Fibroblast of gingiva (primary cell): ENCODE measurements at regions not wholly inside any gene's neighbourhood (a gene's known extent, or its start where the extent isn't known, plus 50 kb on each side); places are given as distances from the start of the nearest gene placed in this dataset.

ENCODE experiments used
- DNase-seq: peaks from one replicate; pipeline ENCODE4 v3.0.0-alpha.2; 2011; ENCODE audit warnings: low read depth

GRCh38 chr9:27750566-27750965 lies 177.3 kb upstream of the C9orf72 start:
- no peak for DNase-seq

- no peak for DNase-seq
These were observed 178.8 kb upstream of the C9orf72 start for GRCh38 chr9:27752069-27752468.

GRCh38 chr9:27755846-27756245 lies 182.6 kb upstream of the C9orf72 start:
- no peak for DNase-seq

- no peak for DNase-seq
These were observed 183.1 kb upstream of the C9orf72 start for GRCh38 chr9:27756418-27756817.

- DNase-seq: no peak
These were observed 190.6 kb upstream of the C9orf72 start for GRCh38 chr9:27763831-27764230.

- no peak for DNase-seq
These were observed 192.2 kb upstream of the C9orf72 start for GRCh38 chr9:27765266-27766072.

GRCh38 chr9:27766073-27766835 lies 193.0 kb upstream of the C9orf72 start:
- no peak for DNase-seq

- no peak for DNase-seq
These were observed 195.5 kb upstream of the C9orf72 start for GRCh38 chr9:27768781-27769180.

- DNase-seq: no peak
These were observed 197.3 kb upstream of the C9orf72 start for GRCh38 chr9:27770541-27770940.

GRCh38 chr9:27771803-27772545 lies 198.7 kb upstream of the C9orf72 start:
- DNase-seq: no peak

- DNase-seq: no peak
These were observed 211.8 kb upstream of the C9orf72 start for GRCh38 chr9:27784847-27785713.

- DNase-seq: no peak
These were observed 212.4 kb upstream of the C9orf72 start for GRCh38 chr9:27785714-27786100.

- DNase-seq: no peak
These were observed 214.6 kb upstream of the C9orf72 start for GRCh38 chr9:27787891-27788290.

- no peak for DNase-seq
These were observed 218.0 kb upstream of the C9orf72 start for GRCh38 chr9:27791311-27791710.

- no peak for DNase-seq
These were observed 219.8 kb upstream of the C9orf72 start for GRCh38 chr9:27792971-27793689.

- DNase-seq: no peak
These were observed 226.0 kb upstream of the C9orf72 start for GRCh38 chr9:27799326-27799725.

- DNase-seq: no peak
These were observed 226.9 kb upstream of the C9orf72 start for GRCh38 chr9:27800159-27800558.

- no peak for DNase-seq
These were observed 227.6 kb upstream of the C9orf72 start for GRCh38 chr9:27800692-27801370.

- DNase-seq: no peak
These were observed 228.3 kb upstream of the C9orf72 start for GRCh38 chr9:27801545-27801944.

GRCh38 chr9:27802418-27802817 lies 229.1 kb upstream of the C9orf72 start:
- no peak for DNase-seq

GRCh38 chr9:27808864-27809263 lies 235.6 kb upstream of the C9orf72 start:
- no peak for DNase-seq
